MM.1S (cell line): ENCODE measurements at regions not wholly inside any gene's neighbourhood (a gene's known extent, or its start where the extent isn't known, plus 50 kb on each side); places are given as distances from the start of the nearest gene placed in this dataset.

Source experiments
- DNase-seq: peaks from one replicate; pipeline ENCODE4 v3.0.0-alpha.2; 2015
- H2AFZ ChIP-seq: fragments of 300-600 bp; sonication (generic); 2 replicates; pipeline ENCODE4 v1.6.0; 2016; ENCODE audit warnings: antibody characterized with exemption, low read length
- H3F3A ChIP-seq: fragments of 300-600 bp; sonication (generic); 2 replicates; pipeline ENCODE4 v1.6.1; 2016; ENCODE audit warnings: mild to moderate bottlenecking, antibody characterized with exemption, low read length, moderate library complexity, mixed read lengths; ENCODE audit not compliant: insufficient read depth
- H3K27ac ChIP-seq: fragments of 300-600 bp; sonication (generic); 2 replicates; pipeline ENCODE4 v1.5.1; 2016; ENCODE audit warnings: mild to moderate bottlenecking, low read length
- H3K27me3 ChIP-seq: fragments of 300-600 bp; sonication (generic); replicated peaks from 2 replicates; pipeline ENCODE4 v1.6.0; 2016; ENCODE audit warnings: low read length; ENCODE audit not compliant: insufficient read depth
- H3K36me3 ChIP-seq: fragments of 300-600 bp; sonication (generic); replicated peaks from 2 replicates; pipeline ENCODE4 v1.6.1; 2016; ENCODE audit warnings: mild to moderate bottlenecking, low read length, mixed read lengths; ENCODE audit not compliant: insufficient read depth
- H3K4me1 ChIP-seq: fragments of 300-600 bp; sonication (generic); 2 replicates; pipeline ENCODE4 v1.6.1; 2016; ENCODE audit warnings: low read length, mixed read lengths
- H3K4me2 ChIP-seq: fragments of 300-600 bp; sonication (generic); 2 replicates; pipeline ENCODE4 v1.6.0; 2016; ENCODE audit warnings: low read depth, low read length
- H3K4me3 ChIP-seq: fragments of 300-600 bp; sonication (generic); 2 replicates; pipeline ENCODE4 v1.5.1; 2016; ENCODE audit warnings: low read length, mixed read lengths
- H3K79me2 ChIP-seq: fragments of 300-600 bp; sonication (generic); 2 replicates; pipeline ENCODE4 v1.6.1; 2016; ENCODE audit warnings: mixed run types, low read length, mixed read lengths
- H3K9ac ChIP-seq: fragments of 300-600 bp; sonication (generic); 2 replicates; pipeline ENCODE4 v1.6.1; 2016; ENCODE audit warnings: low read length, mixed read lengths
- H3K9me2 ChIP-seq: fragments of 300-600 bp; sonication (generic); replicated peaks from 2 replicates; pipeline ENCODE4 v1.6.1; 2016; ENCODE audit warnings: mild to moderate bottlenecking, low read length, mixed read lengths; ENCODE audit not compliant: insufficient read depth
- H3K9me3 ChIP-seq: fragments of 300-600 bp; sonication (generic); replicated peaks from 2 replicates; pipeline ENCODE4 v1.6.1; 2016; ENCODE audit warnings: mild to moderate bottlenecking, low read length, mixed read lengths; ENCODE audit not compliant: insufficient read depth
- H4K20me1 ChIP-seq: fragments of 300-600 bp; sonication (generic); 2 replicates; pipeline ENCODE4 v1.6.1; 2016; ENCODE audit warnings: mild to moderate bottlenecking, low read length, moderate library complexity, mixed read lengths; ENCODE audit not compliant: insufficient read depth
- EZH2 ChIP-seq: fragments of 300-600 bp; sonication (generic); optimal IDR thresholded peaks from 2 replicates; pipeline ENCODE3; 2017; ENCODE audit warnings: low read depth, mild to moderate bottlenecking, antibody characterized with exemption, low read length, mixed read lengths
- EZH2phosphoT487 ChIP-seq: fragments of 300-600 bp; sonication (generic); IDR thresholded peaks from 2 replicates; pipeline ENCODE4 v1.6.1; 2018; ENCODE audit warnings: antibody characterized with exemption, low read length
- TF ChIP-seq, protein P1 (sequence below): fragments of 300-600 bp; sonication (generic); IDR thresholded peaks from 2 replicates; pipeline ENCODE4 v1.5.1; 2016; ENCODE audit warnings: antibody characterized with exemption, low read length, mixed read lengths

DNA sequence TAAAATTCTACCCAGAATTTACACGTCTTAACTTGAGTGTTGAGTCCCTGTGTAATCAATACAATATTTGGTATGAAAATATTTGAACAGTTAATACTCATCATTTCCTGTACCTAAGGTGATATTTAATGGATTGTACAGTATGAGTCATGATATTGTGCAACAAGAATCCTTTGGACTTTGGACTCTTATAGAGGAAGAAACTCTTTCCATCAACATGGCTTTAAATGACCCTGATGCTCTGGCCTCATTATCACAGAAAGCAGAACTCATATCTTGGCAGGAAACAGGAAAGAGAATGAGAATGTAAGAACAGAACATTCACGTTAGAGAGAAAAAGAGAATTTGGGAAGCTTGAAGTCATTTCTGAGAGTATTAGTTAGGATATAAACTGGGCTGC is 168.8 kb upstream of the B3GALT2 start:
- Histone ChIP-seq H3K27ac (no peak overlapping the region), H3K4me2 (no peak overlapping the region), H3K9me2 (no peaks in the 10 kb centered on the region), H3K79me2 (no peaks in the 10 kb centered on the region), H3K9me3 (no peaks in the 10 kb centered on the region), H4K20me1 (no peaks in the 10 kb centered on the region), H3K27me3 (no peaks in the 10 kb centered on the region), H3K9ac (no peak overlapping the region), H3K36me3 (no peaks in the 10 kb centered on the region), H2AFZ (no peak overlapping the region), H3K4me1 (no peaks in the 10 kb centered on the region), H3K4me3 (no peak overlapping the region), H3F3A (no peaks in the 10 kb centered on the region)
- no peak for DNase-seq
- TF ChIP-seq EZH2 (no peak), EZH2phosphoT487 (no peak)
- TF ChIP-seq, protein P1, sequence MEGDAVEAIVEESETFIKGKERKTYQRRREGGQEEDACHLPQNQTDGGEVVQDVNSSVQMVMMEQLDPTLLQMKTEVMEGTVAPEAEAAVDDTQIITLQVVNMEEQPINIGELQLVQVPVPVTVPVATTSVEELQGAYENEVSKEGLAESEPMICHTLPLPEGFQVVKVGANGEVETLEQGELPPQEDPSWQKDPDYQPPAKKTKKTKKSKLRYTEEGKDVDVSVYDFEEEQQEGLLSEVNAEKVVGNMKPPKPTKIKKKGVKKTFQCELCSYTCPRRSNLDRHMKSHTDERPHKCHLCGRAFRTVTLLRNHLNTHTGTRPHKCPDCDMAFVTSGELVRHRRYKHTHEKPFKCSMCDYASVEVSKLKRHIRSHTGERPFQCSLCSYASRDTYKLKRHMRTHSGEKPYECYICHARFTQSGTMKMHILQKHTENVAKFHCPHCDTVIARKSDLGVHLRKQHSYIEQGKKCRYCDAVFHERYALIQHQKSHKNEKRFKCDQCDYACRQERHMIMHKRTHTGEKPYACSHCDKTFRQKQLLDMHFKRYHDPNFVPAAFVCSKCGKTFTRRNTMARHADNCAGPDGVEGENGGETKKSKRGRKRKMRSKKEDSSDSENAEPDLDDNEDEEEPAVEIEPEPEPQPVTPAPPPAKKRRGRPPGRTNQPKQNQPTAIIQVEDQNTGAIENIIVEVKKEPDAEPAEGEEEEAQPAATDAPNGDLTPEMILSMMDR, result no peak

DNA sequence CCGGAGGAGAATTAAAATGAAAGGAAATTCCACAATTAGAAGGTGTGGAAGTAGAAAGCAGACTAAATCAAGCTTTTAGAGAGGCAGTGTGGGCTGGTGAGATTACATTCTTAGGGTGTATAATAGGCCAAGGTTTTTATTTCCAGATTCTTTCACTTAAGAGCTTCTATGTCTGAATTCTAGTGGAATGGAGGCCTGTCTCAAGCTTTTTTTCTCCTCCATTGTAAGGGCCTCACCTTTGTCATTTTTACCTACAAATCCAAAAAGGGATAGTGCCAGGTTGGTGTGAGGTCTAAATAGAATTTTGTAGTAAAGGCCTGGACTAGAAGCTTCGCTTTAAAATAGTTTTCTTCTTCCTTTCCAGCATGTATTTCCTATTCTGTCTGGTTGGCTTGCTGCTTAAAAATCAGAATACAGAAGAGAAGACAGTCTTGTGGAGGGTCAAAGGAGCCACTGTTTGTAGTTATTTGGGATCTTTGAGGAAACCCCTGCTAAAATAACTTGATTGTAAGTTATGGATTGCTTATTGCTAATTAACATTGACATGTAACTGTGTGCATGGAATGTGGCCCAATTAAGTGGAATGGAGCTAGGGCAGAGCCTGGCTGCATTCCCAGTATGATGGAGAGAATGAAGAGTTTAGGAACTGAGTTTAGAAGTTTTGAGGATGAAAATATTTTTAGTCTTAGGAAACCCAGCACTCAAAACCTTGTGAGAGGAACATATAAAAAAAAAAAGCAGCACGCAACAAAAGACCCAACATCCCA is 162.5 kb upstream of the B3GALT2 start:
- no peaks in the 10 kb centered on the region for H4K20me1 ChIP-seq
- no peak overlapping the region for H3K4me3 ChIP-seq
- no peaks in the 10 kb centered on the region for H3F3A ChIP-seq
- H3K9me2 ChIP-seq, result no peaks in the 10 kb centered on the region
- H3K79me2 ChIP-seq, result no peaks in the 10 kb centered on the region
- H3K27me3 ChIP-seq, result no peaks in the 10 kb centered on the region
- no peak overlapping the region for H3K4me2 ChIP-seq
- no peak overlapping the region for H2AFZ ChIP-seq
- no peaks in the 10 kb centered on the region for H3K4me1 ChIP-seq
- H3K36me3 ChIP-seq, result no peaks in the 10 kb centered on the region
- DNase-seq, result no peak
- TF ChIP-seq, protein P1, result no peak
- no peak for TF ChIP-seq EZH2phosphoT487
- no peak for TF ChIP-seq EZH2
- H3K9ac ChIP-seq, result no peak overlapping the region
- H3K27ac ChIP-seq, result no peak overlapping the region
- H3K9me3 ChIP-seq, result no peaks in the 10 kb centered on the region

DNA sequence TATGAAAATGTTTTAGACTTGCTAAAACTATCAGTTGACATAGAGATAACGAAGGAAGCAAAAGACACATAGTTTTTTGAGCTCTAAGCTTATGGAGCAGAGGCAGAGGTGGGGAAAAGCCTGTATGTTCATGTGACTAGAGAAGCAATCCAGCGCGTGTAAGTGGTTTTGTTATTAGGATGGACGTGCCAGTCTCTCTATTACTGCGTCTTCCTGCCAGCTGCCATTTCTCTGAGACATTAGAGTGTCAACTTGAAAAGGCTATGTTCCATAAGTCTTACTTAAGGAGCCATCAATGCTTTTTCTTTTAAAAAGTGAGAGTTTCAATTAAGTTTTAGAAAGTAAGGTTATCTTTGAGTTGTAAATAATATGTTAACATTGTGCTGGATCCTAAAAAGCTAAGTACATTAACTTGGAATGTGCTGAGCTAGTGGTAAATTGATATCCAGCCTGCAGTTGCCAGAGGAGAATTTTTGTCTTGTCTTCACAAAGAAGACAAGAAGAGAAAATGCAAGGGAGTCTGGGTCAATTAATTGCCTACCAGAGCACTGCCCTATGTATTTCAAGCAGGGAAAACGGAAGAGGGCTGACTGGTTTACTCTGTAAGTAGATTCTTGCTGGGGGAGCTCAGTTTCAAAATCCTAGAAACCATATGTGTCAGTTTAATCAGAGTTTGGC is 161.8 kb upstream of the B3GALT2 start:
- Histone ChIP-seq H3K27me3 (no peaks in the 10 kb centered on the region), H3F3A (no peaks in the 10 kb centered on the region), H3K79me2 (no peaks in the 10 kb centered on the region), H4K20me1 (no peaks in the 10 kb centered on the region), H2AFZ (no peak overlapping the region), H3K9ac (no peak overlapping the region), H3K27ac (no peak overlapping the region), H3K36me3 (no peaks in the 10 kb centered on the region), H3K4me3 (no peak overlapping the region), H3K4me2 (no peak overlapping the region), H3K9me2 (no peaks in the 10 kb centered on the region), H3K9me3 (no peaks in the 10 kb centered on the region), H3K4me1 (no peaks in the 10 kb centered on the region)
- TF ChIP-seq EZH2phosphoT487 (no peak), EZH2 (no peak)
- TF ChIP-seq, protein P1, result no peak
- DNase-seq, result no peak
